PC-9 (cell line): ENCODE measurements at regions not wholly inside any gene's neighbourhood (a gene's known extent, or its start where the extent isn't known, plus 50 kb on each side); places are given as distances from the start of the nearest gene placed in this dataset.

Experiments used
- EZH2 ChIP-seq: fragments of 200-600 bp; sonication (generic); IDR thresholded peaks from 2 replicates; pipeline ENCODE4 v1.8.0; 2017; ENCODE audit warnings: antibody characterized with exemption, low read depth
- TF ChIP-seq, protein P1 (sequence below): fragments of 200-600 bp; sonication (generic); conservative IDR thresholded peaks from 2 replicates; pipeline ENCODE4 v1.6.1; 2017; ENCODE audit warnings: mixed run types, antibody characterized with exemption, mild to moderate bottlenecking, moderate library complexity

- no peak for TF ChIP-seq EZH2
- TF ChIP-seq, protein P1, sequence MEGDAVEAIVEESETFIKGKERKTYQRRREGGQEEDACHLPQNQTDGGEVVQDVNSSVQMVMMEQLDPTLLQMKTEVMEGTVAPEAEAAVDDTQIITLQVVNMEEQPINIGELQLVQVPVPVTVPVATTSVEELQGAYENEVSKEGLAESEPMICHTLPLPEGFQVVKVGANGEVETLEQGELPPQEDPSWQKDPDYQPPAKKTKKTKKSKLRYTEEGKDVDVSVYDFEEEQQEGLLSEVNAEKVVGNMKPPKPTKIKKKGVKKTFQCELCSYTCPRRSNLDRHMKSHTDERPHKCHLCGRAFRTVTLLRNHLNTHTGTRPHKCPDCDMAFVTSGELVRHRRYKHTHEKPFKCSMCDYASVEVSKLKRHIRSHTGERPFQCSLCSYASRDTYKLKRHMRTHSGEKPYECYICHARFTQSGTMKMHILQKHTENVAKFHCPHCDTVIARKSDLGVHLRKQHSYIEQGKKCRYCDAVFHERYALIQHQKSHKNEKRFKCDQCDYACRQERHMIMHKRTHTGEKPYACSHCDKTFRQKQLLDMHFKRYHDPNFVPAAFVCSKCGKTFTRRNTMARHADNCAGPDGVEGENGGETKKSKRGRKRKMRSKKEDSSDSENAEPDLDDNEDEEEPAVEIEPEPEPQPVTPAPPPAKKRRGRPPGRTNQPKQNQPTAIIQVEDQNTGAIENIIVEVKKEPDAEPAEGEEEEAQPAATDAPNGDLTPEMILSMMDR, result no peak
These were observed 414.6 kb downstream of the CAAP1 start for GRCh38 chr9:26477963-26478362.
